HG03196 (cell line): ENCODE measurements at regions not wholly inside any gene's neighbourhood (a gene's known extent, or its start where the extent isn't known, plus 50 kb on each side); places are given as distances from the start of the nearest gene placed in this dataset.
"Not testable (repeated sequence)": the region's sequence is repeated elsewhere in the genome, so short reads cannot be mapped to it uniquely, and the experiment has no call there.

Experiments
- ATAC-seq: cut with Tn5 transposase; IDR thresholded peaks from one replicate; pipeline ENCODE4 v1.9.1; 2021; ENCODE audit not compliant: unreplicated experiment

DNA sequence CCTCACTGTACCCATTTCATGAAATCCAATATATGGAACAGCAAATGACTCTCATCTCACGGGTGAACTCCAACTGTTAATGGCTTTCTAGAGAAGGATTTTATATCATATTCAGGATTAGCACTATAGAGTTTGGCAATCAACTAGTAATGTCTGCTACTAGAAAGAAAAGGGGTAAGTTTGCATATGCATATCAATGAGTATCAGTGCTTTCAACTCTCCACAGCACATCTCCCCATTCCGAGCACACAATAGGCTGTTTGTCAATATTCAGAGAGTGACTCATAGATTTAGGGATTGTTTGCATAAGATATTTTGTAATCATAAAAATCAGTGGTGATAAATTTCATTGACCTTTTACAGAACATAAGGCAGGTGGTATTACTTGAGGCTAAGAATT, 163.2 kb upstream of the LMCD1 start:
- ATAC-seq = no peak

DNA sequence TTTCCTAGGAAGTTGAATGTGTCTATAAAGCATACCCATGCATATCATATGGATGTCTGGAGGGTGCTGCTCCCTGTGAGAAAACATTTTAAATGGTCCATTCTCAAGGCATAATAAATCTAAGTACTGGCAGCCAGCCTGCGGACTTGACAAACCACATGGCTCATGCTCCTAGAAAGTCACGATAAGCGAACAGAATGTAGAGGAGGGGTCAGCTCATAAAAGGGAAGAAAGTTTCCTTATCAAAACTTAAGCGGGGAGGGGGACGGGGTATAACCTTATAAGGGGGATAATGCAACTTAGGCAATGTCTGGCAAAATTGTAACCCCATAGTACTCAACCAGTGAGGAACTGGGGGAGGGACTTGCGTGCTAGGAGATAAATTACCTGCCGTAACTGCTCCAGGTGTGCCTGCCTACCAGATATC, 159.8 kb upstream of the LMCD1 start:
- no peak for ATAC-seq

DNA sequence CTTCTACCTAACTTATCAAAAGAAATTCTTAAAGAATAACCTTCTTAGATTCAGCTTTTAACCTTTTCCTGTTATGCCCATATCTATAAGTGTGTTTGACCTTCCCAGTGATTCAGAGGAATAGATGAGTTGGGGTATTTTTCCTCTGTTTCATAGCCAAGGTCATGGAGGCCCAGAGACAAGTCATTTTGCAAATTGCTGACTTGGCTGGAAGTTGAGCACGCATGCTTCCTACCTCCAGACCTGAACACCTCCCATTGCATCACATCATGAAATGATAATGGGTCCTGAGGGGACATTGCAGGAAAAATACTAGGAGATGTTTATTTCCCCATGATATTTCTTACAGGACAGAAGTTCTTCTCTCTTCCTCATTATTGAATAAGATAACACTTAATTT, 158.6 kb upstream of the LMCD1 start:
- no peak for ATAC-seq

DNA sequence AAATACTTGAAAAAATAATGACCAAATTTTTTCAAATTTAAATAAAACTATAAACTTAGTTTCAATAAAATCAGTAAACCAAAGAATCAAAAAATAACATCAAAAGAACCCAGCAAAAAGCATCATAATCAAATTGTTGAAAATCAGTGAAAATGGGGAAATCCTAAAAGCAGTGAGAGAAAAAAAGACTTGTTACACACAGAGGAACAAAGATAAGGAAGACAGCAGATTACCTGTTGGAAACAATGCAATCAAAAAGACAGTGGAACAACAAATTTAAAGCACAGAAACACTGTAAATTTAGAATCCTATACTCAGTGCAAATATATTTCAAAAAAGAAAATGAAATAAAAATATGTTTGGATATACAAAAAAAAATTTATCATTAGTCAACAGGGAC, 156.2 kb upstream of the LMCD1 start:
- ATAC-seq = no peak

DNA sequence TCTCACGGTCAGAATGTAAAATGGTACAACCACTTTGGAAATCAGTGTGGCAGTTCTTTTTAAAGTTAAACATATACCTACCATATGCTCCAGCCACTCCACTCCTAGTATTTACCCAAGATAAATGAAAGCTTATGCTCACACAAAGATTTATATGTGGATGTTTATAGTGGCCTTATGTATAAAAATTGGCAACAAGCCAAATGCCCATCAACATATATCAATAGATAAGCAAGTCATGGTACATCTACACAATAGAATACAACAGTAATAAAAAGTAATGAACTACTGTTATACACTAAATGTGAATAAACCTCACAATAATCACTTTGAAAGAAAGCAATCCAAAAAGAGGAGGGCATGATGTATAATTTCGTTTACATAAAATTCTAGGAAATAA, 153.5 kb upstream of the LMCD1 start:
- ATAC-seq = no peak

DNA sequence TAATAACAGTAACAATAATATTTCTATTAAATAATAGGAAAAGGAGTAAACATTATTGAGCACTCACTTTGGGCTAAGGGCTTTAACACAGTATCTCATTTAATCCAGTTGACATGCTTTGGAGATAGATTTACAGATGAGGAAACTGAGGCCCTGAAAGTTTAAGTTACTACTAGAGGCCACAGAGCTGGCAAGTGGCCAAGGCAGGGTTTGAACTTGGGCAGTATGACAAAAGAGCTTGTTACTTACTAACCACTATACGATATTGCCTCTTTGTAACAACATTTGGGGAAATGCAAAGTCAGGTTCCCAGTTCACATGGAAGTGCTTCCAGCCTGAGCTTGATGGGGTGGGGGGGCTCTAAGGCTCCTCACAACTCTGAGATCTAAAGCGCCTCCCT, 149.1 kb upstream of the LMCD1 start:
- no peak for ATAC-seq

DNA sequence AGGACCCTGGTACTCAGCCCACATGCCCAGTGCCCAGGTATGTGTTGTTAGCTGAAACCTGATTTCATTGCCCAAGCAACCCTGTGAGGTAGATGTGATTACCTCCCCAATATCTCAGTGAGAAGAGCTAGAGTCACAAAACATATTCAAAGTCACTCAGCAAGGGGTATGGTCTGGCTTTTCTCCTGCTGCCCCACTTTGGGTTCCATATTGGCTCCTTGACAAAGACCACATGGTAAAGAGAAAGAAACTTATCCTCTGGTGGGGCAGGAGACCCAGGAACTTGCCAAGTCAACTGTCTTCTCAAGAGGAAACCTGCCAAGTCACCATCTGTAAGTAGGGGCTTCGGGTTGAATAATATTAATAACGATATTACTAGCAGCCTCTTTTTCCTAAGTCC, 148.3 kb upstream of the LMCD1 start:
- no peak for ATAC-seq

DNA sequence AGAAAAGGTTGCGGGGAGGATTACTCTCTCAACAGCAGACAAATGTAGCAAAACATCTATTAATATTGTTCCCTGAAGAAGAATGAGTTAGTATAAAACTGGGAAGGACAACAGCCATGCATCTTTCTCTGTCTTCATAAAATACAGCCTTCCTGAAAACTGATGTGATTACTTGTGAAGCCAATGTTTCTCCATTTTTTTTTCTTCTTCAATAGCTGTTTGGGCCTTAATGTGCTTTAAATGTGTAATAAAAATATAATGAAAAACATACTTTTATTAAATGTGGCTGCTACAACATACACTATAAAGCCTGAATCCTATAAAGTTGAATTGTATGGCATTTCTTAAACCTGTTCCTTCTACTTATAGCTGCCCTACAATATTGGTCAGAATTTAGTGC, 146.3 kb upstream of the LMCD1 start:
- no peak for ATAC-seq

DNA sequence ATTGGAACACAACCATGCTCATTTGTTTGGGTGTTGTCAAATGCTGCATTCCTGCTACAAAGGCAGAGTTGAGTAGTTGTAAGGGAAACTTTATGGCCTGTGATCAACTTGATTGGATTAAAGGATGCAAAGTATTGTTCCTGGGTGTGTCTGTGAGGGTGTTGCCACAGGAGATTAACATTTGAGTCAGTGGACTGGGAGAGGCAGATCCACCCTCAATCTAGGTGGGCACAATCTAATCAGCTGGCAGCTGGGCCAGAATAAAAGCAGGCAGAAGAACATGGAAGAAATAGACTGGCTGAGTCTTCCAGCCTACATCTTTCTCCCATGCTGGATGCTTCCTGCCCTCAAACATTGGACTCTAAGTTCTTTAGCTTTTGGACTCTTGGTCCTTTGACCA, 145.6 kb upstream of the LMCD1 start:
- ATAC-seq = not testable (repeated sequence)

DNA sequence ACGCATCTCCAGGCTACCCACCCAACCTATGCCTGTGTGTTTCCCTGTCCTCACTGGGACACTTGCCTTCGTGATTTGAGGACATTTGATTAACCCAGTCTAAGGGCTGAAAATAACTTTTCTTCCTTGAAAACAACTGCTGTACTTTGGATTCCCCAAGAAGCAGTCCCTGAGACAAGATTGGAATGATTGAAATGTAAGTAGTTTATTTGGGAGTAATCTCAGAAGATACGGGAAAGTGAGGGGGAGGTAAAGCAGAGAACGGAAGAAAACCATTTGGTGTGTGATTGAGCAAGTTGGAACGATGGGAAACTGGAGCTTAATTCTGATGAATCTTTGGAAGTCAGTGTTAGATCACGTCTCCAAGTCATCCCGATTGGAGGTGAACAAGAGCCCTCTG, 143.8 kb upstream of the LMCD1 start:
- ATAC-seq = no peak

DNA sequence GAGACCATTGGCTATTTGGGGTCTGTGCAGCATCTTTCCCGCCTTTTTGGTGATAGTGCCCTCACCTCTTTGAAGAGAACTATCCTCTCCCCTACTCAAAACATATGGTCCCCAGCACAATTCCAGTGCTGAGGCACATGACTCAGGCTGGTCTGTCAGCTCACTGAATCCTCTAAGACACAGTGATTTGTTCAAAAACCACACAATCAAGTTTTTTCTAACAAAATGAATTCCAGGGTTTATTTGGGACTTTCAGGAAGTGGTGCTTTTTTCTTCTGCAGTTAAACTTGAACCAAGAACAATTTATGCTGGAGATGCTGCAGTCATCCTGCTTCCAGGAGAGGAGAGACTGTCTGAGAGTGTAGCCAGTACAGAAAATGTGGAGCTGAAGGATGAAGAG, 142.5 kb upstream of the LMCD1 start:
- no peak for ATAC-seq

DNA sequence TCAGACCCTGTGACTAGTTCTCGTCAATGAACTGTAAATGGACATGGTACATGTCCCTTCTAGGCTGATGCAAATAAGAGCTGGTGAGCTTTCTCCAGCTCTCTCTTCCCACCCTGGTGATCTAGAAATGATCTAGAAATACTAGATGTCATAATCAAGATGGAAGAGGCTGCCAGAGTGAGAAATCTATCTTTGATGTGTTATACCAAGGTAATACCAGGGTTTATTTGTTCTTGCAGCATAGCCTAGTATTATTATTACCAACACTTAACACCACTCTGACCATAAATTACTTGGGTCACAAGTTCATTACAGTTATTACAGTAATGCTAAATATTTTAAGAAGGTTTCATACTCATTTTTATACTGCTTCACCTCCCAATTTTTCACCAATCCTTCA, 138.4 kb upstream of the LMCD1 start:
- ATAC-seq = no peak

DNA sequence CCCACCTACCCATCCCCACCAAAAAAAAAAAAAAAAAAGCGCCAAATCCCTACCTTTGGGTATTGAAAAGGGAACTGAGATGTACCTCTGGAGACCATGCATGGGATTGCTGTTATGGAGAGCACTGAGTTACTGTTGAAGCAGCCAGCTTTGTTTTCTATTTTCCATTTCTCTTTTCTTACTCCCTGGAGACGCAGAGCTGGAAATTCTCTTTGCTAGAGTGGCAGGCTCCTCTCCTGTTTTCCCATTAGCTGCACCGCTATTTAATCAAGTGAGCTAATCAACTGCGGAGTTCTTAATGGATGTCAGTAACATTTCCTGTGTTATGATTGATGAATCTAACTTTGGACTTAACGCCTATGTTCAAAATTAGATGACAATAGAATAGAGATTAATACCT, 136.1 kb upstream of the LMCD1 start:
- ATAC-seq = no peak

DNA sequence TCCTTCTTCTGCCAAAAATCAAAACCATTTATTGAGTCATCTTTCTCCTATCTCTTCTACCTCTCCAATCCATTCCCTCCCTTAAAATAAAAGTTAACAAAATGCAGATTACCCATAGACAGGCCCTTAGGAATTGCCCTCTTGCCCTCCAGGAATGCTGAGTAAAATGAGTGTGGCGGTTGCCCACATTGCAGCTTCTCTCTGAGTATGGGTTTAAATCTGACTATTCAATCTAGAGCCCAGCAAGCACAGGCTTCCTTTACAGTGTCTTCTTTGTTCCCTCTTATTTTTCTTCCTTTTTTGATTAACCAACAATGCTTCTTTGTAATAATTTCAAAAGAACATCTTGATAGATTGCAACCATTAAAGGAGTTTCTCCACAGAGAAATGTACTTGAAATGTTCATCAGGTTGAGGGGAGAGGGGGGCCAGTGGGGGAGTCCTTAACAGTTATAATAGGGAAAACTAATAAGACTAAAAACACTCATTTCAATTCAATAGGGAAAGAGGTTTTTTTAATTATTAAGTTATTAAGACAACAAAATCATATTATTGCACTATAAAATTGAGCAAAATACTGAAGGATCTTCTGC, 135.3 kb upstream of the LMCD1 start:
- ATAC-seq = no peak

DNA sequence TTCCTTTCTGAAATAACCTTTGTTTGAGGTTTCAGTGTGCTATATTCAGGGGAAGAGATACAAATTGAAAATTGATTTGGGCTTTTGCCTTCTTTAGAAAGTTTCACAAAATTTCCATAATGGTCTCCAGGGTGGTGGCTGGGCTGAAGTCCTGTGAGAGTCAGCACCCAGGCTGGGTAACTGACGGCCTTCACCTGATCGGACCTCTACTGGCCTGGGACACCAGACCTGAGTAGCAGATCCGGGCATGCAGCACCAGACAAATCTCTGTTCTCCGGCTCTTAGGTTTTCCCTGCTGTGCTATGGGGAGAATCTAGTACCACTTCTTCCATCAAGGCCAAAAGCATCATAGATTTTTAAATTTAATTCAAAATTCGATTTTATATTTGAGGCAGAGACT, 133.0 kb upstream of the LMCD1 start:
- no peak for ATAC-seq

DNA sequence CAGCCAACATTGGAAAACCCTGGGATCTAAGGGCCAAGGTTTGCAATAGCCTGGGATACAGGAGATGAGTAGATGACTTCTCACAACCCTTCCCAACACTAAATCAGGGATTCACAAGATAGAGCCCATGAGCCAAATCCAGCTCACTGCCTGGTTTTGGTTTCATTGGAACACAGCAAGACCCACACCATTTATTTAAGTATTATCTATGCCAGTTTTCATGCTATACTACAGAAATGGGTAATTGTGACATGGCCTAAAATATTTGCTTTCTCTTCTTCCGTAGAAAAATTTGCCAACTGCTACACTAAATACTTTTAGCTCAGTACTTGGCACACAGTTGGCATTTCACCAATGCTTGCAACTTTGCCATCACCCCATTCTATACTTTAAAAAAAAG, 132.0 kb upstream of the LMCD1 start:
- no peak for ATAC-seq

DNA sequence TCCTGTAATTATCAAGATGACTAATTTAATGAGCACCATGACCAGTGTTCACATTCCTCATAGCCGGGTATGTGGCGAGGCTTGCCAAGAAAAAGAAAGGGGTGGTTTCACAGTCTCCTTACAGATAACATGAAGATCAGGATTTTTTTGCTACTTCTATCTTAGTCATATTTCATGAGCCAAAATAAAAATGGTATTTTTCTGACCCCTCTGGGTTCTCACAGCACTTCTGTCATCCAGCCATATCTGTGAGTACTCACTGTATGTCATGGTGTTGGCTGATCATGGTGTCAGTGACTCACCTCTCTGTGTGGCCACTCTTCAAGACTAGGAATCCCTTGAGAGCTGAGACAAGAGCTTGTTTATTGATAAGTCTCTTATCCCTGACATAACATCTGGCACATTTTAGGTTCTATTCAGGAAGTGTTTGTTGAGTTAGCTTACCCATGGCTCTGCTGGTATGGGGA, 130.5 kb upstream of the LMCD1 start:
- no peak for ATAC-seq

DNA sequence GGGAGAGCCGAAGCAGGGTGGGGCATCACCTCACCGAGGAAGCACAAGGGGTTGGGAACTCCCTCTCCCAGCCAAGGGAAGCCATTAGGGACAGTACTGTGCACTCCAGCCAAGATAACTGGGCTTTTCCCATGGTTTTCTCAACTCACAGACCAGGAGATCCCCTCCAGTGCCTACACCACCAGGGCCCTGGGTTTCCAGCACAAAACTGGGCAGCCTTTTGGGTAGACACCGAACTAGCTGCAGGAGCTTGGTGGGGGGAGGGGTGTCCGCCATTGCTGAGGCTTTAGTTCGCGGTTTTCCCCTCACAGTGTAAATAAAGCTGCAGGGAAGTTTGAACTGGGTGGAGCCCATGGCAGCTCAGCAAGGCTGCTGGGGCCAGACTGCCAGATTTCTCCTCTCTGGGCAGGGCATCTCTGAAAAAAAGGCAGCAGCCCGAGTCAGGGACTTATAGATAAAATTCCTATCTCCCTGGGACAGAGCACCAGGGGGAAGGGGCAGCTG, 129.6 kb upstream of the LMCD1 start:
- ATAC-seq = no peak

DNA sequence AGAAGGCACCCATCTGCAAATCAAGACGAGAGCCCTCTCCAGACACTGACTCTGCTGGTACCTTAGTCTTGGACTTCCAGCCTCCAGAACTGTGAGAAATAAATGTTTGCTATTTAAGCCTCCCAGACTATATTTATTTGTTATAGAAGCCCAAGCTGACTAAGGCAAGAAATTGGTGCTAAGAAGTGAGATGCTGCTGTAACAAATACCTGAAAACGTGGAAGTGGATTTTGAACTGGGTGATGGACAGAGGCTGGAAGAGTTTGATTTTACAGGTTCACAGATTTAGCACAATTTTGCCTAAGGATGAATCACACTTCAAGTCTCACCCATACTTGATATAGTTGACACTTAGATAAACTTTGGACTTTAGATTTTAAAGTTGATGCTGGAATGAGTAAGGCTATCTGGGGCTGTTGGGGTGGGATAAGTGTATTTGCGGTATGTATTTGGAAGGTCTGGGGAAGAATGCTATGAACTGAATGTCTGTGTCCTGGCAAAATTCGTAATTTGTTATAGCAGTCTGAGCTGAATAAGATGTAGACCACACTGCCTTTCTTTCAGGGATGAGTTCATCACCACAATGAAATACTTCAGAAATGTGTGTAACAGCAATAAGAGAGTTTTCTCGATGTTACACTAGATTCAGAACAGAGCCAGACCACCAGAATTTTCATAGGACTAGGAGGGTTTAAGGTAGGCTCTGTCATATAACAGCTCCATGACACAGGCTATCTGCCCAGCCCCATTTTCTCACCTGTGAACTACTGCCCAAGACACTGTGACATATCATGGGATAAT, 120.5 kb upstream of the LMCD1 start:
- ATAC-seq = no peak

DNA sequence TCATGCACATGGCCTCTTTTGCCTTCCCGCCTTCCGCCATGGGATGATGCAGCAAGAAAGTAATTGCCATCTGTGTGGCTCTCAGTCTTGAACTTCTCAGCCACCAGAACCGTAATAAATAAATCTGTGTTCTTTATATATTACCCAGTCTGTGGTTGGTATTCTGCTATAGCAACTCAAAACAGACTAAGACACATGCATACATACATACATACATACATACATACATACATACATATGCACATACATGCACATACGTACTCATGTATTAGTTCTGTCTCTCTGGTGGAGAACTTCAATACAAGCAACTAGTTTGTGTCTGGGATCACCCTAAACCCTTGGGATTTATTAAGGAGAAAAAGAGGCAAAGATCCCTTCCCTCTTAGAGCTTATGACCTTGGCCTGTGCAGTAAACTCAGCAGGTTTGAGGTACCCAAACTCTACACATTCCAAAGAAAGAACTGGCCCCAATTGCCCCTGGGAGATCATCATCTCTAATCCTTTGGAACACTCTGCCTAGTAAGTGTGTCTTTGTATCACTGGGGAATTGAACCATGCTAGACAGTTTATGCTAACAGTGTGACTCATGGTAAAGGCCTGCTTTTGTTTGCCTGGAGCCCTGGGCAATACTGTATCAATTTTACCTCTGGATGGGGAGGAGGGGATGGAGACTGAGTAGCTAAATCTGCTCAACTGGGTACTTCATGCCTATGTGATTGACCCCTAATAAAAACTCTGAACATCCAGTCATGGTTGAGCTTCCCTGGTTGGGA, 115.6 kb upstream of the LMCD1 start:
- no peak for ATAC-seq

DNA sequence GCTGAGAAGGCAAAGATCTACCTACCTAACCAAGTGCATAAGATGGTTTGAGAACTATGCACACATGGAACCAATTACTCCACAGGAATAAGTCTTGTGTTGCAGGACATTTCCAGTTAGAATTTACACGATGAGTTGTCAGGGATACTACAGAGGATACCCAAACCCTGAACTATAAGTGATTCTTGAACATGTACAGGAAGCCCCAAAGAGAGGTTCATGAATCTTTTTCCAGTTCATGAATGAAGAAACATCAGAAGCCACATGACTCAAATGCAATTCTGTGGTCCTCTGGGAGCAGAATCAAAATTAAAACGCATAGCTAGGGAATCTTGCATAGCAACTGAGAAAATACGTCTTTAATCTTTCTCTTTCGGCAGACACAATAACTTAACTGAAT, 114.1 kb upstream of the LMCD1 start:
- ATAC-seq = no peak

DNA sequence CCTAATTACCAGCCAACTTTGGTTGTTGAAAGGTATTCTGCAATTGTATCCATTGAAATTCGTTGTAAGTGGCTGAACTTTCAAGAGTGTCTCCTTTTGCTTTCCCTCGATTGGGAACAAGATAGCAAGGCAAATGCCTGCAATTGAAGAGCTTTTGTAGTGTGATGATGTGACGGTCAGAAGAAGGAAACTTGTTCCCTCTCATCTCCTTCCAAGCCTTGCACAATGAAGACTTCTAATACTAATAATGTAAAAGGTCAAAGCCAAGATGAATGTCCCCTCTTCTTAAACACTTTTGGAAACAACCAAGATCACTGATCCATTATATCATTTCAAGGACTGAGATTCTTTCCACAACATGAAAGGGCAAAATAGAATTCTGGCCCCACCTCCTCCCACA, 101.9 kb upstream of the LMCD1 start:
- no peak for ATAC-seq
